ENCODE measurements at regions not wholly inside any gene's neighbourhood (a gene's known extent, or its start where the extent isn't known, plus 50 kb on each side); places are given as distances from the start of the nearest gene placed in this dataset.

GRCh38 chr1:96996001-96996400 is 274.4 kb downstream of the PTBP2 start:
- DNase-seq (ENCODE audit: low read depth), result no peak
- no peak for TF ChIP-seq CTCF (IDR thresholded peaks at IDR 0.05; ENCODE audit: control insufficient read depth, insufficient read depth, low read depth, low read length, missing control alignments)
- no peak overlapping the region for H3K4me3 ChIP-seq (ENCODE audit: control insufficient read depth, low read depth, low read length)

GRCh38 chr1:96997717-96998116 is 276.1 kb downstream of the PTBP2 start:
- no peak for TF ChIP-seq CTCF (IDR thresholded peaks at IDR 0.05; ENCODE audit: control insufficient read depth, insufficient read depth, low read depth, low read length, missing control alignments)
- no peak for DNase-seq (ENCODE audit: low read depth)
- no peak overlapping the region for H3K4me3 ChIP-seq (ENCODE audit: control insufficient read depth, low read depth, low read length)

GRCh38 chr1:96998466-96998865 is 276.9 kb downstream of the PTBP2 start:
- no peak for TF ChIP-seq CTCF (IDR thresholded peaks at IDR 0.05; ENCODE audit: control insufficient read depth, insufficient read depth, low read depth, low read length, missing control alignments)
- no peak overlapping the region for H3K4me3 ChIP-seq (ENCODE audit: control insufficient read depth, low read depth, low read length)
- DNase-seq (ENCODE audit: low read depth), result no peak

- no peak for TF ChIP-seq CTCF (IDR thresholded peaks at IDR 0.05; ENCODE audit: control insufficient read depth, insufficient read depth, low read depth, low read length, missing control alignments)
- H3K4me3 ChIP-seq (ENCODE audit: control insufficient read depth, low read depth, low read length), result no peak overlapping the region
- no peak for DNase-seq (ENCODE audit: low read depth)
Observed at GRCh38 chr1:96999191-96999590, 277.6 kb downstream of the PTBP2 start.

- no peak overlapping the region for H3K4me3 ChIP-seq (ENCODE audit: control insufficient read depth, low read depth, low read length)
- no peak for TF ChIP-seq CTCF (IDR thresholded peaks at IDR 0.05; ENCODE audit: control insufficient read depth, insufficient read depth, low read depth, low read length, missing control alignments)
- no peak for DNase-seq (ENCODE audit: low read depth)
Observed at GRCh38 chr1:97004054-97004453, 282.5 kb downstream of the PTBP2 start.

GRCh38 chr1:97004743-97005142 is 283.2 kb downstream of the PTBP2 start:
- TF ChIP-seq CTCF (IDR thresholded peaks at IDR 0.05; ENCODE audit: control insufficient read depth, insufficient read depth, low read depth, low read length, missing control alignments), result no peak
- no peak overlapping the region for H3K4me3 ChIP-seq (ENCODE audit: control insufficient read depth, low read depth, low read length)
- no peak for DNase-seq (ENCODE audit: low read depth)

- no peak for TF ChIP-seq CTCF (IDR thresholded peaks at IDR 0.05; ENCODE audit: control insufficient read depth, insufficient read depth, low read depth, low read length, missing control alignments)
- no peak overlapping the region for H3K4me3 ChIP-seq (ENCODE audit: control insufficient read depth, low read depth, low read length)
- peak; percentile 14 for DNase-seq (ENCODE audit: low read depth)
Observed at GRCh38 chr1:97006044-97006661, 284.6 kb downstream of the PTBP2 start.

All from AG09309 (cell line).